GM12872 (cell line): ENCODE measurements at regions not wholly inside any gene's neighbourhood (a gene's known extent, or its start where the extent isn't known, plus 50 kb on each side); places are given as distances from the start of the nearest gene placed in this dataset.

Source experiments
- CTCF ChIP-seq: IDR thresholded peaks from 3 replicates; pipeline ENCODE4 v1.5.1; 2011; ENCODE audit warnings: low read depth, mild to moderate bottlenecking, low read length, moderate library complexity; ENCODE audit not compliant: insufficient read depth

- TF ChIP-seq CTCF, result no peak
Measured at GRCh38 chr20:56831795-56832194, 202.7 kb downstream of the TFAP2C start.

- no peak for TF ChIP-seq CTCF
Measured at GRCh38 chr20:56833427-56833826, 204.3 kb downstream of the TFAP2C start.

GRCh38 chr20:56835829-56836550 is 206.9 kb downstream of the TFAP2C start:
- no peak for TF ChIP-seq CTCF

GRCh38 chr20:56839222-56839621 is 210.1 kb downstream of the TFAP2C start:
- TF ChIP-seq CTCF, result no peak

- no peak for TF ChIP-seq CTCF
Measured at GRCh38 chr20:56839786-56840185, 210.7 kb downstream of the TFAP2C start.

- TF ChIP-seq CTCF, result no peak
Measured at GRCh38 chr20:56840716-56841261, 211.7 kb downstream of the TFAP2C start.

- no peak for TF ChIP-seq CTCF
Measured at GRCh38 chr20:56841346-56841908, 212.3 kb downstream of the TFAP2C start.
